ENCODE measurements at regions not wholly inside any gene's neighbourhood (a gene's known extent, or its start where the extent isn't known, plus 50 kb on each side); places are given as distances from the start of the nearest gene placed in this dataset.
"Not testable (repeated sequence)": the region's sequence is repeated elsewhere in the genome, so short reads cannot be mapped to it uniquely, and the experiment has no call there.

- no peaks in the 10 kb centered on the region for H3K9me3 ChIP-seq (ENCODE audit: control insufficient read depth in 2 of 2, low read length in 2 of 2)
- no peaks in the 10 kb centered on the region for H3K27me3 ChIP-seq (ENCODE audit: control insufficient read depth in 1 of 2, insufficient read depth in 2 of 2, low read length in 2 of 2)
- no peak overlapping the region for H3K9ac ChIP-seq (ENCODE audit: low read length in 2 of 2)
- H3K36me3 ChIP-seq (ENCODE audit: control insufficient read depth in 2 of 2, insufficient read depth in 2 of 2, low read length in 2 of 2): no peaks in the 10 kb centered on the region
- H3K4me1 ChIP-seq (ENCODE audit: control insufficient read depth, insufficient read depth, low read length): peaks cover 23% of the 10 kb centered on the region
- H3K27ac ChIP-seq (ENCODE audit: low read length): no peak overlapping the region
- no peak overlapping the region for H3K4me3 ChIP-seq (ENCODE audit: low read length in 2 of 2)
Observed at GRCh38 chr14:34169561-34169960, 218.7 kb upstream of the EGLN3 start.

DNA sequence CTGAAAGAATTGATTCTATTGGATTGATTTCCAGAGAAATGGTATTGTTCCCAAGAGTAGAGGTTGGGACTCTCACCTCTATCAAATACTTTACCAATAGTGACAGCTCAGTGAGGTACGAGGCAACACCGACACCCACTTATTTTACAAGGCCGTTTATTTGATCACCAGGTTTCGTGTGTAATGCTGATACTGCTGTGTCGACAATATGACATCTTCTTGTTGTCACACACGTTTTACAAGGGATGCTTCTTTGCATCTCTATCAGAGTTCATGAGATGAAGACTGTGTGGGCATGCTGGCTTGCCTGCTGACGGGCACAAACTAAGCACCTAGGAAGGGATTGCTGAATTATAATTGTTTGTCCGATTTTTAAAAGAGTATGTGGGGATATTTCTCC, 217.8 kb upstream of the EGLN3 start:
- Histone ChIP-seq H3K9me3 (ENCODE audit: control insufficient read depth in 2 of 2, low read length in 2 of 2) (no peaks in the 10 kb centered on the region), H3K27ac (ENCODE audit: low read length) (no peak overlapping the region), H3K4me1 (ENCODE audit: control insufficient read depth, insufficient read depth, low read length) (peaks cover 20% of the 10 kb centered on the region), H3K4me3 (ENCODE audit: low read length in 2 of 2) (no peak overlapping the region), H3K36me3 (ENCODE audit: control insufficient read depth in 2 of 2, insufficient read depth in 2 of 2, low read length in 2 of 2) (no peaks in the 10 kb centered on the region), H3K27me3 (ENCODE audit: control insufficient read depth in 1 of 2, insufficient read depth in 2 of 2, low read length in 2 of 2) (no peaks in the 10 kb centered on the region), H3K9ac (ENCODE audit: low read length in 2 of 2) (no peak overlapping the region)

DNA sequence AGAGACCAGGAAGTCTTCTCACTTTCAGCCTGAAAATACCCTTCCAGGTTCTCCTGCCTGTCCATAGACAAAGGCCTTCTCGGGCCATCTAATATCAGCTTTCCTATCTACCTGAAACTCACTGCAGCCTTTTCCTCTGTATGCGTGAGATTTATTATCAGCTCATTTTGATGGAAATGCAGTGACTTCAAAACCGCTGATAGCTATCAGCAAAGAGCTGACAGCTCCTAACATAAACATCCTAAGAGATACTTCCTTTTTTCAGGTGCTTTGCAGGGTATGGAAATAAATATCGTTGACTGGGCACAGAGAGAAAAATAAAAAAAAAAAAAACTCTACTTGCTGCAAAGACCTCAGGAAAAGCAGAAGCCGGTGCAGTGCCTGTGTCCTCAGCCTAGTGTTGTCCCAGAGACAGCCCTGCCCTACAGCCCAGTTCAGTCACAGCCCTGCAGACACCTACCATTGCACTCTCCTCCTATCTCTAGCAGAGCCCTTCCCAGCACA, 215.0 kb upstream of the EGLN3 start:
- H3K4me1 ChIP-seq (ENCODE audit: control insufficient read depth, insufficient read depth, low read length): peaks cover 7% of the 10 kb centered on the region
- H3K9ac ChIP-seq (ENCODE audit: low read length in 2 of 2): no peak overlapping the region
- no peaks in the 10 kb centered on the region for H3K36me3 ChIP-seq (ENCODE audit: control insufficient read depth in 2 of 2, insufficient read depth in 2 of 2, low read length in 2 of 2)
- no peak overlapping the region for H3K27ac ChIP-seq (ENCODE audit: low read length)
- no peaks in the 10 kb centered on the region for H3K27me3 ChIP-seq (ENCODE audit: control insufficient read depth in 1 of 2, insufficient read depth in 2 of 2, low read length in 2 of 2)
- no peak overlapping the region for H3K4me3 ChIP-seq (ENCODE audit: low read length in 2 of 2)
- H3K9me3 ChIP-seq (ENCODE audit: control insufficient read depth in 2 of 2, low read length in 2 of 2): no peaks in the 10 kb centered on the region

- Histone ChIP-seq H3K9ac (ENCODE audit: low read length in 2 of 2) (no peak overlapping the region), H3K9me3 (ENCODE audit: control insufficient read depth in 2 of 2, low read length in 2 of 2) (no peaks in the 10 kb centered on the region), H3K36me3 (ENCODE audit: control insufficient read depth in 2 of 2, insufficient read depth in 2 of 2, low read length in 2 of 2) (no peaks in the 10 kb centered on the region), H3K4me1 (ENCODE audit: control insufficient read depth, insufficient read depth, low read length) (no peaks in the 10 kb centered on the region), H3K27ac (ENCODE audit: low read length) (no peak overlapping the region), H3K4me3 (ENCODE audit: low read length in 2 of 2) (no peak overlapping the region), H3K27me3 (ENCODE audit: control insufficient read depth in 1 of 2, insufficient read depth in 2 of 2, low read length in 2 of 2) (no peaks in the 10 kb centered on the region)
Observed at GRCh38 chr14:34164162-34164864, 213.4 kb upstream of the EGLN3 start.

- Histone ChIP-seq H3K36me3 (ENCODE audit: control insufficient read depth in 2 of 2, insufficient read depth in 2 of 2, low read length in 2 of 2) (no peaks in the 10 kb centered on the region), H3K4me1 (ENCODE audit: control insufficient read depth, insufficient read depth, low read length) (no peaks in the 10 kb centered on the region), H3K27ac (ENCODE audit: low read length) (no peak overlapping the region), H3K4me3 (ENCODE audit: low read length in 2 of 2) (no peak overlapping the region), H3K9ac (ENCODE audit: low read length in 2 of 2) (no peak overlapping the region), H3K9me3 (ENCODE audit: control insufficient read depth in 2 of 2, low read length in 2 of 2) (no peaks in the 10 kb centered on the region), H3K27me3 (ENCODE audit: control insufficient read depth in 1 of 2, insufficient read depth in 2 of 2, low read length in 2 of 2) (no peaks in the 10 kb centered on the region)
Observed at GRCh38 chr14:34161351-34162082, 210.6 kb upstream of the EGLN3 start.

DNA sequence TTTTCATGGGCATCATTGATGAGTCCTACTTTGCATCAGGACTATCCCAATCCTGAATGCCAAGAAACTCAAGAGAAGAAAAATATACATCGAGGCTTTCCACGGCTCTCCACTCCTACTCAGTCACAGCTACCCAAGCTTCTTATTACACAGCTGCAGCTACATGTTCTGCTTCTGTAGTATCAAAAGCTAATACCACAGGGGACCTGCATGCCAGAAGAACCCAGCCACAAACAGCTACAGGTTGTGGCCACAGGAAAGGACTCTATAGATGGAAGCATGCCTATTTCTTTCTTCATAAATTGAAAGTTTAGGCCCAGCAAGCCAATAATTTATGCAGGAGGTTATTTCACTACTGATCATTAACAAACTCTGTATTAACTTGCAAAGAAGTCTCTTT, 209.7 kb upstream of the EGLN3 start:
- H3K36me3 ChIP-seq (ENCODE audit: control insufficient read depth in 2 of 2, insufficient read depth in 2 of 2, low read length in 2 of 2): no peaks in the 10 kb centered on the region
- no peak overlapping the region for H3K27ac ChIP-seq (ENCODE audit: low read length)
- no peaks in the 10 kb centered on the region for H3K9me3 ChIP-seq (ENCODE audit: control insufficient read depth in 2 of 2, low read length in 2 of 2)
- no peaks in the 10 kb centered on the region for H3K27me3 ChIP-seq (ENCODE audit: control insufficient read depth in 1 of 2, insufficient read depth in 2 of 2, low read length in 2 of 2)
- no peaks in the 10 kb centered on the region for H3K4me1 ChIP-seq (ENCODE audit: control insufficient read depth, insufficient read depth, low read length)
- H3K4me3 ChIP-seq (ENCODE audit: low read length in 2 of 2): no peak overlapping the region
- H3K9ac ChIP-seq (ENCODE audit: low read length in 2 of 2): no peak overlapping the region

DNA sequence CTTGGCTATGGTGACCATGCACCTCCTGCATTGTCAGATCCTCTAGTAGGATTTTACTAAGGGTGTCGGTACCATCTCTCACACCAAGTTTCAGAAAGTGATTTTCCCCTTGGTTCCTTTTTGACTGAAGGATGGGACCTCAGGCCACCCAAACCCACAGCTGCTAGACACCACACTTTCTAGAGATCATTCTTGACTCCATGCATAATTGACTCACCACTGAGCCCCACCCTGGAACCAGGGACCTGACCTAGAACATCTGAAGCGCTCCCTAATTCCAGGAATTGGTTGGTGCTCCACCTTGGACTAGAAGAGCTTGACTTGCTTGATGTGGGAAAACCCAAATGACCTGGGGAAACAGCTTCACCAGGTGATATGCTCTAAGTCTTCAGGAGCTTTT, 206.8 kb upstream of the EGLN3 start:
- Histone ChIP-seq H3K27me3 (ENCODE audit: control insufficient read depth in 1 of 2, insufficient read depth in 2 of 2, low read length in 2 of 2) (no peaks in the 10 kb centered on the region), H3K36me3 (ENCODE audit: control insufficient read depth in 2 of 2, insufficient read depth in 2 of 2, low read length in 2 of 2) (no peaks in the 10 kb centered on the region), H3K4me1 (ENCODE audit: control insufficient read depth, insufficient read depth, low read length) (no peaks in the 10 kb centered on the region), H3K9ac (ENCODE audit: low read length in 2 of 2) (no peak overlapping the region), H3K4me3 (ENCODE audit: low read length in 2 of 2) (no peak overlapping the region), H3K9me3 (ENCODE audit: control insufficient read depth in 2 of 2, low read length in 2 of 2) (no peaks in the 10 kb centered on the region), H3K27ac (ENCODE audit: low read length) (no peak overlapping the region)

DNA sequence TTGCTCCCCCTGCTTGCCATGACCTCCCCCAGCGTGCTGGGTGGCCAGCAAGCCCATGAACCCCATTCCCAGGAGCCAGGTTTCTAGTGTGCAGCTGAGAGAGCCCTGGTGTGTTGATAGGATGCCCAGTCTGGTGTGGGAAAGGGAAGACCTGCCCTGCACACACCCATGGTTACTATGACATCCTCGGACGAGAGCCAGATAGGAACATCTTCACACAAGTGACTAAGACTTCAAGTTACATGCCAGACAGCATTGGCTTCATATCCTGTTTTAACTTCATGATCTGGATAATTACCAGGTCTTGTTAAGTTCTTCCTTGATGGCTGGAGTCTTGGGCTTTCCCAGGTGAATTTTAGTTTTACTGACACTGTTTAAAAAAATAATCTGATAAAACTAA, 196.6 kb upstream of the EGLN3 start:
- Histone ChIP-seq H3K4me3 (ENCODE audit: low read length in 2 of 2) (no peak overlapping the region), H3K27me3 (ENCODE audit: control insufficient read depth in 1 of 2, insufficient read depth in 2 of 2, low read length in 2 of 2) (no peaks in the 10 kb centered on the region), H3K9ac (ENCODE audit: low read length in 2 of 2) (no peak overlapping the region), H3K9me3 (ENCODE audit: control insufficient read depth in 2 of 2, low read length in 2 of 2) (no peaks in the 10 kb centered on the region), H3K27ac (ENCODE audit: low read length) (no peak overlapping the region), H3K4me1 (ENCODE audit: control insufficient read depth, insufficient read depth, low read length) (no peaks in the 10 kb centered on the region), H3K36me3 (ENCODE audit: control insufficient read depth in 2 of 2, insufficient read depth in 2 of 2, low read length in 2 of 2) (no peaks in the 10 kb centered on the region)

GRCh38 chr14:34140127-34140526, 189.3 kb upstream of the EGLN3 start:
- peaks cover 10% of the 10 kb centered on the region for H3K4me1 ChIP-seq (ENCODE audit: control insufficient read depth, insufficient read depth, low read length)
- H3K9me3 ChIP-seq (ENCODE audit: control insufficient read depth in 2 of 2, low read length in 2 of 2); H3K27ac ChIP-seq (ENCODE audit: low read length); H3K4me3 ChIP-seq (ENCODE audit: low read length in 2 of 2); H3K27me3 ChIP-seq (ENCODE audit: control insufficient read depth in 1 of 2, insufficient read depth in 2 of 2, low read length in 2 of 2); H3K9ac ChIP-seq (ENCODE audit: low read length in 2 of 2); H3K36me3 ChIP-seq (ENCODE audit: control insufficient read depth in 2 of 2, insufficient read depth in 2 of 2, low read length in 2 of 2): not testable (repeated sequence)

GRCh38 chr14:34139160-34140121, 188.6 kb upstream of the EGLN3 start:
- H3K4me3 ChIP-seq (ENCODE audit: low read length in 2 of 2); H3K27me3 ChIP-seq (ENCODE audit: control insufficient read depth in 1 of 2, insufficient read depth in 2 of 2, low read length in 2 of 2); H3K36me3 ChIP-seq (ENCODE audit: control insufficient read depth in 2 of 2, insufficient read depth in 2 of 2, low read length in 2 of 2); H3K9ac ChIP-seq (ENCODE audit: low read length in 2 of 2); H3K9me3 ChIP-seq (ENCODE audit: control insufficient read depth in 2 of 2, low read length in 2 of 2); H3K27ac ChIP-seq (ENCODE audit: low read length): not testable (repeated sequence)
- peaks cover 10% of the 10 kb centered on the region for H3K4me1 ChIP-seq (ENCODE audit: control insufficient read depth, insufficient read depth, low read length)

All from stomach smooth muscle (tissue), 2 donors.